Colonic mucosa (tissue), 4 donors: ENCODE measurements at regions not wholly inside any gene's neighbourhood (a gene's known extent, or its start where the extent isn't known, plus 50 kb on each side); places are given as distances from the start of the nearest gene placed in this dataset.

Experiments
- DNase-seq: peaks from one replicate; pipeline ENCODE4 v3.0.0-alpha.2; 2020
- H3K27ac ChIP-seq: fragments of 200-600 bp; one replicate; pipeline ENCODE4 v1.8.0; 2021
- H3K27me3 ChIP-seq: fragments of 200-600 bp; one replicate; pipeline ENCODE4 v1.8.0; 2021
- H3K36me3 ChIP-seq: fragments of 200-600 bp; one replicate; pipeline ENCODE4 v1.8.0; 2021
- H3K4me1 ChIP-seq: fragments of 200-600 bp; one replicate; pipeline ENCODE4 v1.8.0; 2021; ENCODE audit warnings: mild to moderate bottlenecking
- H3K4me3 ChIP-seq: fragments of 200-600 bp; one replicate; pipeline ENCODE4 v1.8.0; 2021
- H3K9ac ChIP-seq, 2 donors: one replicate each; pipeline ENCODE4 v1.7.0; 2013; ENCODE audit warnings: control low read depth in 2 of 2, low read depth in 2 of 2, low read length in 2 of 2
- H3K9me3 ChIP-seq: fragments of 200-600 bp; one replicate; pipeline ENCODE4 v1.8.0; 2021
- intact Hi-C: fragments of 100-400 bp; cut with DNase I; formaldehyde crosslinking; loops from one replicate; pipeline ENCODE4 v1.14.1; 2022
- TF ChIP-seq, protein P1 (sequence below): fragments of 200-600 bp; IDR thresholded peaks from one replicate; pipeline ENCODE4 v1.8.0; 2022; ENCODE audit warnings: antibody characterized with exemption, mild to moderate bottlenecking
- donor health status: healthy.
- donor health status: DM: no; HTN: no; CAD: no.
- donor health status: DM: no; HTN: no; CAD: no.

DNA sequence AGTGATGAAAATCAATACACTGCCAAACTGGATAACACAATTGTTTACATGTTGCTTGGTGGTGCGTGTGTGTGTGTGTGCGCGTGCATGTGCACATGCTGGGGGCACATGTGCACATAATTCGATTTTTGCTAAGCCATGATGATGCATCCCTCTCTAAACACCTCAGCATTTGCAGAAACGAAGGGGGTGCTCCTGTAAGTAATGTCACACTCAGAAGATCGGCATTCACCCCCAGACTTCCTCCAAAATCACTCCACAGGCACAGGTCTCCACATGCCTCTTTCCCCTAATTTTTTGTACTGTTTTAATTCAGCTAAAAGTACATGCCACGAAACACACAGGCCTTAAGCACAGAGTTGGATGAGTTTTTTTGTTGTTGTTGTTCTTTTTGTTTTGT lies 341.5 kb downstream of the SHANK2 start:
- Histone ChIP-seq H3K27me3 (no peaks in the 10 kb centered on the region), H3K4me1 (no peaks in the 10 kb centered on the region), H3K4me3 (no peak overlapping the region), H3K9ac (no peak overlapping the region), H3K27ac (no peak overlapping the region), H3K36me3 (no peaks in the 10 kb centered on the region), H3K9me3 (no peaks in the 10 kb centered on the region)
- TF ChIP-seq, protein P1, sequence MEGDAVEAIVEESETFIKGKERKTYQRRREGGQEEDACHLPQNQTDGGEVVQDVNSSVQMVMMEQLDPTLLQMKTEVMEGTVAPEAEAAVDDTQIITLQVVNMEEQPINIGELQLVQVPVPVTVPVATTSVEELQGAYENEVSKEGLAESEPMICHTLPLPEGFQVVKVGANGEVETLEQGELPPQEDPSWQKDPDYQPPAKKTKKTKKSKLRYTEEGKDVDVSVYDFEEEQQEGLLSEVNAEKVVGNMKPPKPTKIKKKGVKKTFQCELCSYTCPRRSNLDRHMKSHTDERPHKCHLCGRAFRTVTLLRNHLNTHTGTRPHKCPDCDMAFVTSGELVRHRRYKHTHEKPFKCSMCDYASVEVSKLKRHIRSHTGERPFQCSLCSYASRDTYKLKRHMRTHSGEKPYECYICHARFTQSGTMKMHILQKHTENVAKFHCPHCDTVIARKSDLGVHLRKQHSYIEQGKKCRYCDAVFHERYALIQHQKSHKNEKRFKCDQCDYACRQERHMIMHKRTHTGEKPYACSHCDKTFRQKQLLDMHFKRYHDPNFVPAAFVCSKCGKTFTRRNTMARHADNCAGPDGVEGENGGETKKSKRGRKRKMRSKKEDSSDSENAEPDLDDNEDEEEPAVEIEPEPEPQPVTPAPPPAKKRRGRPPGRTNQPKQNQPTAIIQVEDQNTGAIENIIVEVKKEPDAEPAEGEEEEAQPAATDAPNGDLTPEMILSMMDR = no peak
- DNase-seq = no peak
- intact Hi-C loops = no loop called here

- intact Hi-C loops = no loop called here
Measured at GRCh38 chr11:70912226-70912840, 340.0 kb downstream of the SHANK2 start.

GRCh38 chr11:70913715-70914231 lies 338.6 kb downstream of the SHANK2 start:
- H3K27ac ChIP-seq = peak overlapping the region; percentile 22
- H3K4me3 ChIP-seq = no peak overlapping the region
- TF ChIP-seq, protein P1 = no peak
- no peaks in the 10 kb centered on the region for H3K9me3 ChIP-seq
- H3K4me1 ChIP-seq = no peaks in the 10 kb centered on the region
- DNase-seq = peak; percentile 69
- H3K9ac ChIP-seq = no peak overlapping the region
- H3K36me3 ChIP-seq = no peaks in the 10 kb centered on the region
- intact Hi-C loops = no loop called here
- no peaks in the 10 kb centered on the region for H3K27me3 ChIP-seq

More at GRCh38 chr11:70912226-70912840, 340.0 kb downstream of the SHANK2 start:
- H3K27me3 ChIP-seq = no peaks in the 10 kb centered on the region
- H3K36me3 ChIP-seq = no peaks in the 10 kb centered on the region
- no peak for DNase-seq
- TF ChIP-seq, protein P1 = no peak
- H3K9ac ChIP-seq = no peak overlapping the region
- H3K4me1 ChIP-seq = no peaks in the 10 kb centered on the region
- no peak overlapping the region for H3K27ac ChIP-seq
- H3K4me3 ChIP-seq = no peak overlapping the region
- H3K9me3 ChIP-seq = no peaks in the 10 kb centered on the region

GRCh38 chr11:70914496-70914895 lies 337.9 kb downstream of the SHANK2 start:
- Histone ChIP-seq H3K4me3 (no peak overlapping the region), H3K36me3 (no peaks in the 10 kb centered on the region), H3K27ac (no peak overlapping the region), H3K4me1 (no peaks in the 10 kb centered on the region), H3K9ac (no peak overlapping the region), H3K27me3 (no peaks in the 10 kb centered on the region), H3K9me3 (no peaks in the 10 kb centered on the region)
- intact Hi-C loops = no loop called here
- no peak for DNase-seq
- TF ChIP-seq, protein P1 = no peak

- intact Hi-C loops = no loop called here
- DNase-seq = no peak
- H3K9me3 ChIP-seq = no peaks in the 10 kb centered on the region
- no peak overlapping the region for H3K9ac ChIP-seq
- H3K27me3 ChIP-seq = no peaks in the 10 kb centered on the region
- H3K4me3 ChIP-seq = no peak overlapping the region
- no peaks in the 10 kb centered on the region for H3K4me1 ChIP-seq
- TF ChIP-seq, protein P1 = no peak
- no peak overlapping the region for H3K27ac ChIP-seq
- H3K36me3 ChIP-seq = no peaks in the 10 kb centered on the region
Measured at GRCh38 chr11:70915158-70915985, 337.0 kb downstream of the SHANK2 start.
